Gastroesophageal sphincter (tissue), 4 donors: ENCODE measurements at regions not wholly inside any gene's neighbourhood (a gene's known extent, or its start where the extent isn't known, plus 50 kb on each side); places are given as distances from the start of the nearest gene placed in this dataset.

ENCODE experiments used
- ATAC-seq: fragments of 150-250 bp; one replicate; pipeline ENCODE4 v1.9.1; 2016; ENCODE audit warnings: mild to moderate bottlenecking, moderate library complexity
- H3K27ac ChIP-seq, 4 donors: fragments of 200-600 bp; sonication (generic) in 3 of 4; 1 replicate in 3 of 4; 2 replicates in 1 of 4; pipeline ENCODE4 v1.5.1; 2016 to 2019
- H3K27me3 ChIP-seq: fragments of 200-600 bp; sonication (generic); one replicate; pipeline ENCODE4 v1.5.1; 2019
- H3K36me3 ChIP-seq, 2 donors: fragments of 200-600 bp; sonication (generic); one replicate each; pipeline ENCODE4 v1.5.1; 2019; ENCODE audit warnings: control low read depth in 1 of 2
- H3K4me1 ChIP-seq, 3 donors: fragments of 200-600 bp; sonication (generic); 1 replicate in 2 of 3; 2 replicates in 1 of 3; pipeline ENCODE4 v1.5.1; 2016 to 2019; ENCODE audit warnings: control low read depth in 2 of 3
- H3K4me3 ChIP-seq, 2 donors: fragments of 200-600 bp; sonication (generic); one replicate each; pipeline ENCODE4 v1.5.1; 2019; ENCODE audit warnings: mild to moderate bottlenecking in 1 of 2, moderate library complexity in 1 of 2
- H3K9me3 ChIP-seq, 3 donors: fragments of 200-600 bp; sonication (generic); one replicate each; pipeline ENCODE4 v1.5.1; 2017 to 2019; ENCODE audit warnings: control low read depth in 2 of 3
- CTCF ChIP-seq, 4 experiments: fragments of 200-600 bp in 2 of 4; fragments of 450-650 bp in 2 of 4; sonication (generic) in 1 of 4; IDR thresholded peaks; one replicate each; pipeline ENCODE4 v1.5.1; 2017 to 2019; ENCODE audit warnings: antibody characterized with exemption in 4 of 4, mild to moderate bottlenecking in 2 of 4, moderate library complexity in 2 of 4
- EP300 ChIP-seq: sonication (generic); formaldehyde crosslinking; IDR thresholded peaks from one replicate; pipeline ENCODE4 v1.6.1; 2017; ENCODE audit warnings: antibody characterized with exemption, mild to moderate bottlenecking
- POLR2A ChIP-seq, 2 donors: fragments of 450-650 bp; IDR thresholded peaks; one replicate each; pipeline ENCODE4 v1.6.1; 2017; ENCODE audit warnings: antibody characterized with exemption in 2 of 2, mild to moderate bottlenecking in 2 of 2, moderate library complexity in 1 of 2
- POLR2AphosphoS5 ChIP-seq: sonication (generic); formaldehyde crosslinking; IDR thresholded peaks from one replicate; pipeline ENCODE4 v1.6.1; 2017; ENCODE audit warnings: antibody characterized with exemption
- WGBS, 2 donors: methylation state at CpG; one replicate each; pipeline ENCODE4 v1.1.5; 2018; ENCODE audit warnings: low coverage in 1 of 2; 5-methylcytosine and 5-hydroxymethylcytosine counted together

- no peak for TF ChIP-seq CTCF (IDR thresholded peaks at IDR 0.05)
- TF ChIP-seq EP300 = no peak
- TF ChIP-seq POLR2A (IDR thresholded peaks at IDR 0.05) = no peak
- TF ChIP-seq POLR2AphosphoS5 = no peak
- 90 to 100% methylated on average over 1 of the region's 1 CpG for WGBS, 2 donors
- ATAC-seq = no peak
- Histone ChIP-seq H3K27me3 (no peaks in the 10 kb centered on the region), H3K9me3 (no peaks in the 10 kb centered on the region), H3K4me3 (no peak overlapping the region), H3K36me3 (no peaks in the 10 kb centered on the region), H3K27ac (no peak overlapping the region), H3K4me1 (no peaks in the 10 kb centered on the region)
Observed at GRCh38 chr17:13316657-13317056, 285.1 kb downstream of the HS3ST3A1 start.

- Histone ChIP-seq H3K27ac (no peak overlapping the region), H3K9me3 (peaks cover 0 to 10% (median 0%) of the 10 kb centered on the region in 3 donors), H3K4me1 (no peaks in the 10 kb centered on the region), H3K4me3 (no peak overlapping the region), H3K27me3 (peaks cover 9% of the 10 kb centered on the region), H3K36me3 (no peaks in the 10 kb centered on the region)
- TF ChIP-seq POLR2A (IDR thresholded peaks at IDR 0.05) = no peak
- no peak for TF ChIP-seq EP300
- no peak for TF ChIP-seq CTCF (IDR thresholded peaks at IDR 0.05)
- no peak for TF ChIP-seq POLR2AphosphoS5
- ATAC-seq = no peak
- WGBS, 2 donors = 100% methylated on average over 1 of the region's 1 CpG; no CpG with 5 or more reads in 1 of the 2 donors
Observed at GRCh38 chr17:13311306-13311705, 290.4 kb downstream of the HS3ST3A1 start.

- ATAC-seq = no peak
- H3K9me3 ChIP-seq = peaks cover 0 to 10% (median 0%) of the 10 kb centered on the region in 3 donors
- H3K27ac ChIP-seq = no peak overlapping the region
- TF ChIP-seq POLR2AphosphoS5 (no peak), CTCF (IDR thresholded peaks at IDR 0.05) (no peak), POLR2A (IDR thresholded peaks at IDR 0.05) (no peak), EP300 (no peak)
- no peak overlapping the region for H3K4me3 ChIP-seq
- WGBS, 2 donors = 93% methylated on average over 2 of the region's 2 CpGs
- H3K36me3 ChIP-seq = no peaks in the 10 kb centered on the region
- peaks cover 11% of the 10 kb centered on the region for H3K27me3 ChIP-seq
- H3K4me1 ChIP-seq = no peaks in the 10 kb centered on the region
Observed at GRCh38 chr17:13310858-13311257, 290.9 kb downstream of the HS3ST3A1 start.

GRCh38 chr17:13306310-13306962 lies 288.6 kb upstream of the ELAC2 start:
- H3K4me1 ChIP-seq = no peaks in the 10 kb centered on the region
- WGBS, 2 donors = 46 to 59% methylated on average over 9 to 13 of the region's 13 CpGs
- H3K27me3 ChIP-seq = peaks cover 11% of the 10 kb centered on the region
- no peak overlapping the region for H3K4me3 ChIP-seq
- TF ChIP-seq CTCF (IDR thresholded peaks at IDR 0.05) (peak in 2 of 4 experiments; percentile 22 to 35), EP300 (no peak)
- no peaks in the 10 kb centered on the region for H3K36me3 ChIP-seq
- ATAC-seq = peak; percentile 53
- peaks cover 0 to 10% (median 0%) of the 10 kb centered on the region in 3 donors for H3K9me3 ChIP-seq
- no peak overlapping the region for H3K27ac ChIP-seq

- TF ChIP-seq POLR2AphosphoS5 = no peak
- TF ChIP-seq CTCF (IDR thresholded peaks at IDR 0.05) = no peak
- no peak for TF ChIP-seq EP300
- TF ChIP-seq POLR2A (IDR thresholded peaks at IDR 0.05) = no peak
- no peak overlapping the region for H3K27ac ChIP-seq
- no peak for ATAC-seq
- no peaks in the 10 kb centered on the region for H3K4me1 ChIP-seq
- 93 to 100% methylated on average over 2 to 4 of the region's 4 CpGs for WGBS, 2 donors
- no peak overlapping the region for H3K4me3 ChIP-seq
- H3K9me3 ChIP-seq = no peaks in the 10 kb centered on the region
- peaks cover 9% of the 10 kb centered on the region for H3K27me3 ChIP-seq
- H3K36me3 ChIP-seq = no peaks in the 10 kb centered on the region
Observed at GRCh38 chr17:13302983-13303382, 285.2 kb upstream of the ELAC2 start.
